Ovary (tissue), 3 donors: ENCODE measurements at regions not wholly inside any gene's neighbourhood (a gene's known extent, or its start where the extent isn't known, plus 50 kb on each side); places are given as distances from the start of the nearest gene placed in this dataset.

Experiments used
- POLR2A ChIP-seq: fragments of 450-650 bp; IDR thresholded peaks from one replicate; pipeline ENCODE4 v1.6.1; 2017; ENCODE audit warnings: antibody characterized with exemption, mild to moderate bottlenecking, moderate library complexity
- TF ChIP-seq, protein P1 (sequence below), 3 donors: fragments of 450-650 bp in 2 of 3; fragments of 200-600 bp in 1 of 3; IDR thresholded peaks; one replicate each; pipeline versions ENCODE4 v1.5.1 to v1.8.0; 2016 to 2022; ENCODE audit warnings: antibody characterized with exemption in 3 of 3, mild to moderate bottlenecking in 1 of 3
- donor health status: DM: no; HTN: no; CAD: no.

DNA sequence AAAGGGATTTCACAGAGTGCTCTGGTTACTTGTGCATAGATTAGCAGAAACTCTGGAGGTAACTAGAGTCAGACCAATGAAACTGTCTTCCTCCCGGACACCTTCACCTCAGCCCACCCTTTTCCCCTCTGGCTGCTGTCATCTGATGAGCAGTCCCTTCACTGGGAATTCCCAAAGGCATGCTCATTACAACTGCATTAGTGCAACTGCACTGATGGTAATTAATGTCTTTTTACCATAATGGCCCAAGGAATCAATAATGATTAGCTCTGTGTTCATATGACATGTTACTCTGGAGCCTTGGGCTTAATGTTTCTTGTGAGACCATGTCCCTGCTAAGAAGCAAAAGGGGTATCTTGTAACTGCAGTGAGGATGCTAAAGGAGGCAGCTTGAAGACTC is 304.5 kb downstream of the GRIN2B start:
- TF ChIP-seq, protein P1, sequence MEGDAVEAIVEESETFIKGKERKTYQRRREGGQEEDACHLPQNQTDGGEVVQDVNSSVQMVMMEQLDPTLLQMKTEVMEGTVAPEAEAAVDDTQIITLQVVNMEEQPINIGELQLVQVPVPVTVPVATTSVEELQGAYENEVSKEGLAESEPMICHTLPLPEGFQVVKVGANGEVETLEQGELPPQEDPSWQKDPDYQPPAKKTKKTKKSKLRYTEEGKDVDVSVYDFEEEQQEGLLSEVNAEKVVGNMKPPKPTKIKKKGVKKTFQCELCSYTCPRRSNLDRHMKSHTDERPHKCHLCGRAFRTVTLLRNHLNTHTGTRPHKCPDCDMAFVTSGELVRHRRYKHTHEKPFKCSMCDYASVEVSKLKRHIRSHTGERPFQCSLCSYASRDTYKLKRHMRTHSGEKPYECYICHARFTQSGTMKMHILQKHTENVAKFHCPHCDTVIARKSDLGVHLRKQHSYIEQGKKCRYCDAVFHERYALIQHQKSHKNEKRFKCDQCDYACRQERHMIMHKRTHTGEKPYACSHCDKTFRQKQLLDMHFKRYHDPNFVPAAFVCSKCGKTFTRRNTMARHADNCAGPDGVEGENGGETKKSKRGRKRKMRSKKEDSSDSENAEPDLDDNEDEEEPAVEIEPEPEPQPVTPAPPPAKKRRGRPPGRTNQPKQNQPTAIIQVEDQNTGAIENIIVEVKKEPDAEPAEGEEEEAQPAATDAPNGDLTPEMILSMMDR (IDR thresholded peaks at IDR 0.05), result no peak
- TF ChIP-seq POLR2A, result no peak
